ENCODE measurements at regions not wholly inside any gene's neighbourhood (a gene's known extent, or its start where the extent isn't known, plus 50 kb on each side); places are given as distances from the start of the nearest gene placed in this dataset.

GRCh38 chr11:95505927-95506426 is 275.0 kb upstream of the SESN3 start:
- Histone ChIP-seq H4K91ac (replicated peaks; ENCODE audit: insufficient read length, low read length) (no peak overlapping the region), H2BK120ac (replicated peaks; ENCODE audit: low read depth, low read length) (no peak overlapping the region), H3K9me3 (ENCODE audit: insufficient read depth in 2 of 2, low read depth in 1 of 2, low read length in 1 of 2) (no peaks in the 10 kb centered on the region), H3K4me2 (ENCODE audit: insufficient read depth in 1 of 2, low read depth in 2 of 2, low read length in 2 of 2) (no peak overlapping the region), H4K8ac (ENCODE audit: extremely low read depth, insufficient read depth, low read length) (no peak overlapping the region), H3K79me1 (ENCODE audit: low read depth, low read length) (no peaks in the 10 kb centered on the region), H3K4me1 (replicated peaks in 1 of 4; ENCODE audit: control insufficient read depth in 3 of 4, insufficient read depth in 4 of 4, low read length in 3 of 4) (no peaks in the 10 kb centered on the region), H3K79me2 (ENCODE audit: control insufficient read depth in 1 of 2, insufficient read depth in 2 of 2, low read length in 2 of 2) (no peaks in the 10 kb centered on the region), H4K5ac (ENCODE audit: insufficient read length, low read depth, low read length) (no peak overlapping the region), H2BK20ac (ENCODE audit: low read length) (no peak overlapping the region), H3K9ac (replicated peaks in 1 of 4; ENCODE audit: extremely low read depth in 1 of 4, low read depth in 3 of 4, low read length in 3 of 4) (no peak overlapping the region), H2AFZ (ENCODE audit: low read length) (no peak overlapping the region), H3K18ac (ENCODE audit: extremely low read depth, low read length) (no peak overlapping the region), H2BK12ac (ENCODE audit: low read depth, low read length) (no peak overlapping the region), H3K36me3 (ENCODE audit: control insufficient read depth in 2 of 4, insufficient read depth in 4 of 4, low read length in 3 of 4) (no peaks in the 10 kb centered on the region), H4K20me1 (replicated peaks in 1 of 2; ENCODE audit: control insufficient read depth in 1 of 2, insufficient read depth in 2 of 2, low read length in 2 of 2) (no peaks in the 10 kb centered on the region), H2BK5ac (ENCODE audit: low read depth, low read length) (no peak overlapping the region), H3K23me2 (ENCODE audit: low read depth, low read length) (peaks cover 4% of the 10 kb centered on the region; the same call in 1 of the 2 replicates), H3K14ac (ENCODE audit: insufficient read length) (no peak overlapping the region), H2BK15ac (ENCODE audit: low read length) (no peak overlapping the region), H3K4me3 (ENCODE audit: extremely low read depth in 1 of 4, insufficient read depth in 2 of 4, low read depth in 3 of 4, low read length in 4 of 4) (no peak overlapping the region), H3K23ac (ENCODE audit: insufficient read length) (no peak overlapping the region), H2AK5ac (ENCODE audit: low read depth, low read length) (no peak overlapping the region), H3K27ac (ENCODE audit: low read depth, low read length) (no peak overlapping the region), H3K4ac (replicated peaks; ENCODE audit: insufficient read length, low read depth, low read length) (no peak overlapping the region), H3K56ac (replicated peaks; ENCODE audit: insufficient read length, low read depth, low read length) (no peak overlapping the region), H3K27me3 (replicated peaks in 1 of 4; ENCODE audit: control insufficient read depth in 3 of 4, extremely low read depth in 1 of 4, insufficient read depth in 3 of 4, low read length in 3 of 4) (peaks cover 0 to 1% (median 0%) of the 10 kb centered on the region in 4 experiments; a peak in 1 of 7 replicates)
- no peak for TF ChIP-seq KDM1A (IDR thresholded peaks at IDR 0.05; ENCODE audit: borderline replicate concordance, low read length)
- DNase-seq (ENCODE audit: low read depth in 1 of 2, low spot score in 2 of 2) (no peak), FAIRE-seq (no peak)
- POLR2A ChIA-PET (ENCODE audit: partially characterized antibody): no interaction called here
- WGBS, 2 experiments (ENCODE audit: extremely low coverage in 1 of 2, insufficient coverage in 1 of 2, insufficient read length in 1 of 2, insufficient replicate concordance in 2 of 2, low coverage in 1 of 2, low lambda C conversion rate in 2 of 2, missing lambda C conversion rate in 1 of 2): 91% methylated on average over 8 of the region's 8 CpGs; no CpG with 5 or more reads in 1 of the 2 experiments
- CTCF ChIA-PET (ENCODE audit: partially characterized antibody): no interaction called here
